ENCODE measurements at regions not wholly inside any gene's neighbourhood (a gene's known extent, or its start where the extent isn't known, plus 50 kb on each side); places are given as distances from the start of the nearest gene placed in this dataset.

- H3K27me3 ChIP-seq = peaks cover 90 to 98% (median 93%) of the 10 kb centered on the region in 11 experiments
- peak overlapping the region in 2 of 11 experiments; percentile 11 to 75; a peak in 3 of 22 replicates for H3K9ac ChIP-seq
- H3K4me3 ChIP-seq = peak overlapping the region; percentile 29 to 75 (median 62); a peak in 16 of 20 replicates
Measured at GRCh38 chr9:96022445-96023051, 147.1 kb downstream of the ERCC6L2 start.

GRCh38 chr9:96021551-96022444 is 146.3 kb downstream of the ERCC6L2 start:
- H3K27ac ChIP-seq = peak overlapping the region in 9 of 11 experiments; percentile 34 to 62 (median 53); a peak in 17 of 22 replicates

More at GRCh38 chr9:96022445-96023051, 147.1 kb downstream of the ERCC6L2 start:
- H3K36me3 ChIP-seq = peaks cover 0 to 2% (median under 1%) of the 10 kb centered on the region in 11 experiments; a peak in 3 of 22 replicates
- no peak overlapping the region for H3K27ac ChIP-seq
- peaks cover 8 to 34% (median 27%) of the 10 kb centered on the region in 11 experiments; a peak in 19 of 22 replicates for H3K9me3 ChIP-seq (replicated peaks in 1 of 11)
- H3K4me2 ChIP-seq = peak overlapping the region; percentile 92 to 100 (median 98)
- peaks cover 28 to 45% (median 31%) of the 10 kb centered on the region in 10 experiments for H3K4me1 ChIP-seq
- peaks cover 0 to 19% (median 9%) of the 10 kb centered on the region in 11 experiments; a peak in 6 of 22 replicates for H4K20me1 ChIP-seq
- TF ChIP-seq Cebpa-rat (IDR thresholded peaks at IDR 0.05) = no peak

GRCh38 chr9:96020792-96021550 is 145.5 kb downstream of the ERCC6L2 start:
- no peak for TF ChIP-seq Cebpa-rat (IDR thresholded peaks at IDR 0.05)
- Histone ChIP-seq H3K36me3 (peaks cover 0 to 10% (median 7%) of the 10 kb centered on the region in 11 experiments; a peak in 10 of 22 replicates), H3K27ac (peak overlapping the region in 10 of 11 experiments; percentile 23 to 62 (median 52); a peak in 17 of 22 replicates), H3K4me1 (peaks cover 38 to 47% (median 42%) of the 10 kb centered on the region in 10 experiments), H3K4me2 (peak overlapping the region; percentile 92 to 100 (median 98)), H3K9ac (peak overlapping the region; percentile 40 to 78 (median 71)), H4K20me1 (peaks cover 0 to 19% (median 9%) of the 10 kb centered on the region in 11 experiments; a peak in 6 of 22 replicates), H3K4me3 (peak overlapping the region; percentile 57 to 75 (median 63)), H3K27me3 (peaks cover 74 to 87% (median 77%) of the 10 kb centered on the region in 11 experiments), H3K9me3 (replicated peaks in 1 of 11) (peaks cover 1 to 19% (median 14%) of the 10 kb centered on the region in 11 experiments; a peak in 15 of 22 replicates)

More at GRCh38 chr9:96021551-96022444, 146.3 kb downstream of the ERCC6L2 start:
- Histone ChIP-seq H3K9ac (peak overlapping the region; percentile 40 to 78 (median 71)), H3K4me1 (peaks cover 31 to 40% (median 35%) of the 10 kb centered on the region in 10 experiments), H3K4me2 (peak overlapping the region; percentile 92 to 100 (median 98)), H3K9me3 (replicated peaks in 1 of 11) (peaks cover 5 to 27% (median 21%) of the 10 kb centered on the region in 11 experiments; a peak in 15 of 22 replicates), H3K27me3 (peaks cover 82 to 95% (median 86%) of the 10 kb centered on the region in 11 experiments), H3K4me3 (peak overlapping the region; percentile 57 to 75 (median 63)), H4K20me1 (peaks cover 0 to 19% (median 9%) of the 10 kb centered on the region in 11 experiments; a peak in 6 of 22 replicates), H3K36me3 (peaks cover 0 to 10% (median 7%) of the 10 kb centered on the region in 11 experiments; a peak in 10 of 22 replicates)
- TF ChIP-seq Cebpa-rat (IDR thresholded peaks at IDR 0.05) = no peak

GRCh38 chr9:96020300-96020791 is 144.9 kb downstream of the ERCC6L2 start:
- H3K4me2 ChIP-seq = peak overlapping the region; percentile 92 to 100 (median 98)
- H4K20me1 ChIP-seq = peaks cover 0 to 19% (median 9%) of the 10 kb centered on the region in 11 experiments; a peak in 6 of 22 replicates
- H3K27me3 ChIP-seq = peaks cover 68 to 81% (median 71%) of the 10 kb centered on the region in 11 experiments
- H3K27ac ChIP-seq = peak overlapping the region in 1 of 11 experiments; percentile 60; a peak in 2 of 22 replicates
- peak overlapping the region; percentile 57 to 75 (median 63); a peak in 19 of 20 replicates for H3K4me3 ChIP-seq
- peaks cover 44 to 52% (median 48%) of the 10 kb centered on the region in 10 experiments for H3K4me1 ChIP-seq
- peak overlapping the region in 9 of 11 experiments; percentile 40 to 78 (median 71); a peak in 13 of 22 replicates for H3K9ac ChIP-seq
- H3K36me3 ChIP-seq = peaks cover 0 to 10% (median 7%) of the 10 kb centered on the region in 11 experiments; a peak in 10 of 22 replicates
- TF ChIP-seq Cebpa-rat (IDR thresholded peaks at IDR 0.05) = no peak
- H3K9me3 ChIP-seq (replicated peaks in 1 of 11) = peaks cover 0 to 13% (median 8%) of the 10 kb centered on the region in 11 experiments; a peak in 13 of 22 replicates

Data from BLaER1 treated with 17β-estradiol and CSF1 and Interleukin-3, amounts not matched to agents 10 nM and 100 nM (cell line).